AG08396 (cell line): ENCODE measurements at regions not wholly inside any gene's neighbourhood (a gene's known extent, or its start where the extent isn't known, plus 50 kb on each side); places are given as distances from the start of the nearest gene placed in this dataset.
"Not testable (repeated sequence)": the region's sequence is repeated elsewhere in the genome, so short reads cannot be mapped to it uniquely, and the experiment has no call there.

Experiments used
- DNase-seq: peaks from one replicate; pipeline ENCODE4 v3.0.0; 2012; ENCODE audit warnings: low spot score, mixed read lengths

DNA sequence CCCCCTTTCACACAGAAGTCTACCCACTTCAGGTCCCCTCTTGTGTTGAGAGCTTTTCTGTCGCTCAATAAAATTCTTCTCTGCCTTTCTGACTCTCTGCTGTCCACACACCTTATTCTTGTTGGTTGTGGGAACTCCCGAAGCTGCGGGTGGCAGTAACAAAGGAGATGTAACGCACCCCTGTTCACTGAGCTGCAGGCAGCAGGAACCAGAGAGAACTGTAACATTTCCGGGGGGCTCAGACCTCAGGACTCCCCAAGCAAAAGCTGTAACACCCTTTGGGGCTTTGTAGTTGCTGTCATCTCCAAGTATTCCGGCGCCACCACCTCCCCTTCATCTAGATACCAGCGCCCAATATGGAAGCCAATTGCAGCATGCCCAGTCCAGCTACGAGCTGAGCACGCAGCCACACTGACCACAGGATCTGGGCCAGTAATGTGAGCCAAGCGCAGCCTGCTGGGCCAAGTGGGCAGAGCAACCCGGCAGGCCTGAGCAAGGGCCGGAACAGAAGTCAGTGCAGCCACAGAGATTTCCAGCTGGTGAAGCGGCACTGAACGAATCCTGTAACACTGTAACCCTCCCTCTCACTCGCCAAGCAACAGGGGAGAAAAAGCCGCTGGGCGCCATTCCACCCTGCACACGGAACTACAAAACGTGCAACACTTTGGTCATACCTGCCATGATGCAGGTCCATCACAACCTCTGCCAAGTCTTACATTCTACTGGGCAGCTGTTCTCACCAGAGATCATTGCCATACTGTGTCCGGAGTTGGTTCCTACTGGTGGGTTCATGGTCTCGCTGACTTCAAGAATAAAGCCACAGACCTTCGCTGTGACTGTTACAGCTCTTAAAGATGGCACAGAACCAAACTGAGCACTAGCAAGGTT, 194.3 kb downstream of the SPATA31A6 start:
- DNase-seq = not testable (repeated sequence)

DNA sequence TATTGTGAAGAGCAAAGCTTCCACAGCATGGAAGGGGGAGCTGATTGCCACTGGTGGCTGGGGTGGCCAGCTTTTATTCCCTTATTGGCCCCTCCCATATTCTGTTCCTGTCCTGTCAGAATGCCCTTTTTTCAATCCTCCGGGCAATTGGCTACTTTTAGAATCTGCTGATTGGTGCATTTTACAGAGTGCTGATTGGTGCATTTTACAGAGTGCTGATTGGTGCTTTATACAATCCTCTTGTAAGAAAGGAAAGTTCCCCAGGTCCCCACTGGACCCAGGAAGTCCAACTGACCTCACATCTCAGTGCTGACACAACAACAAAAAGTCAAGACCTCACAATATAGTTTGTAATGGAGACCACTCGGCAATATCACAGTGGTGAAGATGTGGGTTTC, 195.0 kb downstream of the SPATA31A6 start:
- DNase-seq = no peak

DNA sequence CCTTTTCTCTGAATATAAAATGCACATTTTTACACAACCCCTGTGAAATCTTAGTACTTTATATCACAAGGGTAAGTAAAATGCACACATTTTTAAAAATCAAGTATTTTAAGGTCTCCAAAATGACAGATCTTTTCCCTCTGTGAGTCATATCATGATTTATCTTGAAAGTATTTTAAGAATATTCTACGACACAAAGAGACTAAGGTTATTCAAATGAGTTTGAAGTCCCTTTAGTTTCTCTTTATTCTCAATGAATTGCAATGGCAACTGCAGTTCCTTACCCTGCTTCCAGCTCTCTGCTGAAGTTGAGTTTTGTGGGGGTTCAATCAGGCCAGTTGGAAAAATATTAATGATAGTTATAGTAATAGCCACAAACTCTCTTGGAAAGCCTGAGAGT, 196.1 kb downstream of the SPATA31A6 start:
- DNase-seq = not testable (repeated sequence)

DNA sequence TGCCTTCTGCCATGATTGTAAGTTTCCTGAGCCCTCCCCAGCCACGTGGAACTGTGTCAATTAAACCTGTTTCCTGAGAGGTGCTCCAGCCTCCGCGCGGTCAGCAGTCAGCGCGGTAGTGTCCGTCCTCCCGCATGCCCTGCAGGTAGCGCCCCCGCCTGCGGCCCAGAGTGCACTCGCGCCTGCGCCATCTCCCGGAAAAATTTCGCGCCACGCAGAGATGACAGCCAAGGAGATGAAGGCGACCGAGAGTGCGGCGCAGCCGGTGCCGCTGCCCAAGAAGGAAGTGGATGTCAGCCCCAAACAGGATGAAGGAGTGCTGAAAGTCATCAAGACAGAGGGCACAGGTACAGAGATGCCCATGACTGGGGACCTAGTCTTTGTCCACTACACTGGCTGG, 201.1 kb downstream of the SPATA31A6 start:
- DNase-seq = not testable (repeated sequence)

DNA sequence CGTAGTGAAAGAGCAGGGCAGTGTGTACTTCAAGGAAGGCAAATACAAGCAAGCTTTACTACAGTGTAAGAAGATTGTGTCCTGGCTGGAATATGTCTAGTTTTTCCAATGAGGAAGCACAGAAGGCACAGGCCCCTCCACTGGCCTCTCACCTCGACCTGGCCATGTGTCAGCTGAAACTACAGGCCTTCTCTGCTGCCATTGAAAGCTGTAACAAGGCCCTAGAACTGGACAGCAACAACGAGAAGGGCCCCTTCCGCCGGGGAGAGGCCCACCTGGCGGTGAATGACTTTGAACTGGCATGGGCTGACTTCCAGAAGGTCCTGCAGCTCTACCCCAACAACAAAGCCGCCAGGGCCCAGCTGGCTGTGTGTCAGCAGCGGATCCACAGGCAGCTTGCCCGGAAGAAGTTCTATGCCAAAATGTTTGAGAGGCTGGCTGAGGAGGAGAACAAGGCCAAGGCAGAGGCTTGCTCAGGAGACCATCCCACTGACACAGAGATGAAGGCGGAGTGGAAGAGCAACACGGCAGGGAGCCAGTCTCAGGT, 202.2 kb downstream of the SPATA31A6 start:
- not testable (repeated sequence) for DNase-seq

DNA sequence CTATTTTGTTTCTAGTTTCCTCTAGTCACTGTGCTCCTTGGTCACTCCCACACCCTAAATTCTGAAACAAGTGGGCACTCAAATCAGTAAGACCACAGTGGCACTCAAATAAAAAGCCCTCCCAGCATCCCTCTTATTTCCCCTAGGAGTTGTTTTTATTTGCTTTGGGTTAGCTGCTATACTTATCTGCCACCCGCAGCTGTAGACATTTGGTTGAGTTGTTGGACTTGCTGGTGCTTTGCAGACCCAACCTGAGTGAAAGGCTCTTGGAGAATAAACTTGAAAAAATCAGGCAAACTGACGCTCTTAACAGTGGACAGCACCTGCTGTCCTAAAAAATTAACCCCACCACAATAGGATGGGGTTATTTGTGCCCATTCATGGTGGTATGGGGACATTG, 203.0 kb downstream of the SPATA31A6 start:
- peak; percentile 22 for DNase-seq

DNA sequence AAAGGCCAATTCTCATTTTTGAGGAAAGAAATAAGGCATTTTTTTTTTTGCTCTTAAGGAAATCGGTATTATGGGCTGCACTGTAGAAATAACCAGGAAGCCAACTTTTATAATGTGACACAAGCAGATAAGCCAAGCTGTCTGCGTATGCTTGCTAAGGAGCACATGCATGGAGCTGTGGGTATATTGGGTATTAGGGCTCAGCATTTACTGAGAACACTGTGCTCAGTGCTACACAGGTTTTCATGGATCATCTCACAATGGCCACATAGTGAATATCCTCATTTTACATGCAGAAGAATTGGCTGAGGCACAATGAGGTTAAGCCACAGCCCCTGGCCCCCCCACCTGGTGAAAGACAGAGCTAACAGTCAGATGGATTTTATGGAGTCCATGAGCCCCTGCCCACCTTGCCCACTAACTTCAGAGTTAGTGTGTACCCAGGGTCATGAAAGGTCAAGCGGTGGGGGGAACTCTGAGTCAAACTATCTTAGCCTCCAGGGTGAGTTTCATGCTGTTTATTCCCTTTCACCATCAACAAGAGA, 204.8 kb downstream of the SPATA31A6 start:
- peak; percentile 22 for DNase-seq

DNA sequence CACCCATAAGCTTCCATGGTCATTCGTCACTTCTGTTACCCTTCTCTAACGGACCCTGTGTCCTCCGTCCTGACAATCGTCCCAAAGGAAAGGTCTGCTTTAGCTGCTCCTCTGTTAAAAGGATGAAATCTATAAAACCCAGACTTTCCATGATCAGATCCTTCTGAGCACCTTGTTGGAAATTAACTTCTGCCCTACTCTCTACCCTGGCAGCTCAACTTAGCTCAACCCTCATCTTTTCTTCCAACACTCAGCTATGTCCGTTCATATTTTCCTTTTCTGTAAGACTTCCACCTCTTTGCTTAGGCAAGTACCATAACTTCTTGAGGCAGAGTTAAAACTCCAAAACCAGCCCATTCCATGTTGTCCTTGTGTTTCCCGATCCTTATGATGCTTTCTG, 205.4 kb downstream of the SPATA31A6 start:
- DNase-seq = peak; percentile 15

DNA sequence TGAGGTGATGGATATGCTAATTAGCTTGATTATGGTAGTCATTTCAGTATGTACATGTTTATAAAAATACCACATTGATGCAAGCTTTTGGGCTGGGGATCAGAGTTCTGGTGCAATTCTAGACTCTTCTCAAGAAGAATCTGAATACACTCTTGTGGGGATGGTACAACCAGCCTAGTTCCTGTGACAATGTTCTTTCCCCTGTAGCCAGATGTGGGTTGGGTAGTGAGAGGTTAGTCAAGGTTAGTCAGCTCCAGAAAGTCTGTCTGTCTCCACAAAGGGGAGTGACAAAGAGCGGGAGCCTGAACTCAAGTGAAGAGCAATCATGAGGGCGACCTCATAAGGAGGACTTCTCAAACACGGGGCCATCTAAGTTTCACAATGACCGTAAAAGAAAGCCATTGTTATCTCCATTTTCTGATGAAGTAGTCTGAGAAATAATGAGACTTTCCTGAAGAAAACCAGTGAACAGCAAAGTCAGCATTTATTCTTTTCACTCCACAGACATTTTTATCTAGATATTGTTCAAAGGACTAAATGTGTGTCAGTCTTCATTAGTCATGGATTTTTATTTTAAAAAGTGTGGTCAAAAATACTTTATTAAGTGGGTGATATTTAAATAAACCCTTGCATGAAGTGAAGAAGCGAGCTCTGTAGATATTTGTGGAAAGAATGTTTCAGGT, 209.5 kb downstream of the SPATA31A6 start:
- not testable (repeated sequence) for DNase-seq

DNA sequence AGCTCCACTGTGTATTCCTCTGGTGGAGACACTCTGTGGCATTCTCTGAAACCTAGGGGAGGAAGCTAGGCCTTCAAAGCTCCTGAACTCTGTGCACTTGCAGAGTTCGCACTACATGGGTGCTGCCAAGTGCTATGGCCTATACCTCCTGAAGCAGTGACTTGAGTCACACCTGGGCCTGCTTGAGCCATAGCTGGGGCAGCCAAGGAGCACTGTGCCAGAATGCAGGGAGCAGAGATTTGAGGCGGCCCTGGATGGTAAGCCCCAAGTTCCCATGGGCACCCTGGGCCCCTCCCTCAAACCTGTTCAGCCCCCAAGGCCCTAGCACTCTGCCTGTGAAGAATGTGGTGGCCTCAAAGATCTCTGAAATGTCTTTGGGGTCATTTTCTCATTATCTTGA, 212.9 kb downstream of the SPATA31A6 start:
- DNase-seq = no peak

DNA sequence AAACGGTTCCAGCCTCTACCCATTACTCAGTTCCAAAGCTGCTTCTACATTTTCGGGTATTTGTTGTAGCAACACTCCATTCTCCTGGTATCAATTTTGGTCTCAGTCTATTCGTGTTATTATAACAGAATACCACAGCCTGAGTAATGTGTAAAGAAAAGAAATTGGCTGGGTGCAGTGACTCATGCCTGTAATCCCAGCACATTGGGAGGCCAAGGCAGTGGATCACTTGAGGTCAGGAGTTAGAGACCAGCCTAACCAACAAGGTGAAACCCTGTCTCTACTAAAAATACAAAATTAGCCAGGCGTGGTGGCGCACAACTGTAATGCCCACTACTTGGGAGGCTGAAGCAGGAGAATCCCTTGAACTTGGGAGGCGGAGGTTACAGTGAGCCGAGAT, 213.9 kb downstream of the SPATA31A6 start:
- DNase-seq = not testable (repeated sequence)

DNA sequence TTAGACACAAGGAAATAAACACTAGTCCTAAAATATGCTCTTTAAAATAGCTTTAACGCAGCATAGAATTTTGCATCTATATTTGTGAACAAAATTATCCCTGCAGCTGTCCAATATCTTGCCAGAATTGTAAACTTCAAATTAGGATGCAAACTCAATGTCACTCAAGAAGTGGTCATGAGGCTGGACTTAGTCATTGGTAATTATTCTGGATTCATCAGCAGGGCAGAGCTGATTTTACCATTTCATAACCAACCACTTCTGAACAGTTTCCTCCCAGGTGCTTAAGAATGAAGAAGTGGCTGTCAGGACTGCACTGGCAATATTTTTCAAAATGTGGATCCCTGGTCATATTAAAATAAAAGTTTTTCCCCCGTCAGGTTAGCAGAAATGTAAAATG, 219.5 kb downstream of the SPATA31A6 start:
- not testable (repeated sequence) for DNase-seq

DNA sequence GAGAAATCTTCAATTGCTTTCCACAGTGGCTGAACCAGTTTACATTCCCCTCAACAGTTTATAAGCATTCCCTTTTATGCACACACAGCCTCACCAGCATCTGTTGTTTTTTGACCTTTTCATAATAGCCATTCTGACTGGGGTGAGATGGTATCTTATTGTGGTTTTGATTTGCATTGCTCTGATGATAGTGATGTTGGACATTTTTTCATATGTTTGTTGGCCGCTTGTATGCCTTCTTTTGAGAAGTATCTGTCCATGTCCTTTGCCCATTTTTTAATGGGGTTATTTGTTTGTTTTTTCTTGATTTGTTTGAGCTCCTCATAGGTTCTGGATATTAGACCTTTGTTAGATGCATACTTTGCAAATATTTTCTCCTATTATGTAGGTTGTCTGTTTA, 226.1 kb downstream of the SPATA31A6 start:
- DNase-seq = not testable (repeated sequence)

DNA sequence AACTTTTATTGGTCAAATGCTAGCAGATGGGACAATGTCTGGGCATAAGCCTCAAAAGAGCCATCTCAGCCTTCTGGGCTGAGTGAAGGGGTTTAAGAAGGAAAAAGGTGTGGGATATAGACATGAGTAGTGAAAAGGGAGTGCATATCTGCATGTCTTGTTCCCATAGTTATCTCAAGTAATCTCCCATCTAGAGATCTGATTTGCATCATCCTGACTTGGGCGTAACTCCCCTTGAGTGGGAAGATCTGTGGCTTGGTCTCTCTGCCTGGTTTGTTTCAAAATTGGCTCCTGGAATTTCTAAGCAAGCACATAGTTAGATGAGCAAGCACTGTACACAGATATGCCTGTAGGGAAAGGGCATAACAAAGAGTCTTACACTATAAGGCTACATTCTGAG, 228.9 kb downstream of the SPATA31A6 start:
- DNase-seq = not testable (repeated sequence)

DNA sequence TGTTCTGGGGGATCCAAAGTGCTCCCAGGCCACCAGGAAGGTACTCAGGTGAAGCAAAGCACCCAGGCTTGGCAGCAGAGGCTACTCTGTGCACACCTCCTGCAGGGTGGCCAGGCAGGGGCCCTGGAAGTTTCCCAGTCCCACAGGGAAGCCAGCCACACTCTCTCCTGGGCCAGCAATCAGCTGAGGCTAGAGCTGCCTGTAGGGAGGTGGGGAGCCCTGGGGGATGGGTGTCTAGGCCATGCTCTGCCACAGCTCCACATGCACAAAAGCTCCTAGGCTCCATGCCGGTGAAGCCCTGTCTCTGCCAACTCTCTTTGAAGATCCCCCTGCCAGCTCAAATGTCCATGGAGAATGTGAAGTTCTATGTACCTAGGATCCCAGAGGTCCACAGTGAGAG, 231.4 kb downstream of the SPATA31A6 start:
- not testable (repeated sequence) for DNase-seq

DNA sequence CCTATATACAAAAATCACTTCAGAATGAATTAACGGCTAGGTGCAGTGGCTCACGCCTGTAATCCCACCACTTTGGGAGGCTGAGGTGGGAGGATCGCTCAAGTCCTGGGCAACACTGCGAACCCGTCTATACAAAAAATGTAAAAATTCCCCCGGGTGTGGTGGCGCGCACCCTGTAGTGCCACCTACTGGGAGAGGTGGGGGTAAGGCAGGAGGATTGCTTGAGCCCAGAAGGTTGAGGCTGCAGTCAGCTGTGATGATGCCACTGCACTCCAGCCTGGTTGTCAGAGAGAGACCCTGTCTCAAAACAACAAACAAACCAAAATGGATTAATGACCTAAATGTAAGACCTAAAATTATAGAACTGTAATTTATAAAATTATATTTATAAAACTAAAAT, 236.2 kb downstream of the SPATA31A6 start:
- not testable (repeated sequence) for DNase-seq

DNA sequence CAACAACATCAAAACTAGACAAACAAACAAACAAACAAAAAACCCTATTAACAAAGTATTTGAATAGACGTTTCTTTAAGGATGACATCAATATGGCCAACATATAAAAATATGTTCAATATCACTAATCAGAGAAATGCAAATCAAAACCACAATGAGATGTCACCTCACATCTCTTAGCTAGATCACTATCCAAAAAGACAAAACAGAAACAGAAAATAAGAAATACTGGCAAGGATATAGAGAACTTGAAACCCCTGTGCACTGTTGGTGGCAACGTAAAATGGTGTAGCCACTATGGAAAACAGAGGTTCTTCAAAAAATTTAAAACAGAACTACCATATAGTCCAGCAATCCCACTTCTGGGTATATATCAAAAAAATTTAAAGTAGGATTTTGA, 236.9 kb downstream of the SPATA31A6 start:
- not testable (repeated sequence) for DNase-seq

DNA sequence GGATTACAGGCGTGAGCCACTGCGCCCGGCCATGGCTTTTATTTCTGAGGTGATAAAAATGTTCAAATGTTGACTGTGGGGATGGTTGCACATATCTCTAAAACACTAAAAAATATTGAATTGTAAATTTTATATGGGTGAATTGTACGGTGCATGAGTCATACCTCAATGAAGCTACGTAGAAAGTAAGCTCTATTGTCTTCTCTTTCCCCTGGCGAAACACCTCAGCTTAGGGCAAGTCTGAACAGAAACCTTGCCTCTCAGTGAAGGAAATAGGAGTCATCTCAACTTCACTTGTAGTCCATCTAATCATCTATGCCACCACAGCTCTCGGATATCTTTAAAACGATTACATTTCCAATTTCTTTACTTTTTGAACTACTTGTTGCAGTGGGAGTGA, 238.2 kb downstream of the SPATA31A6 start:
- not testable (repeated sequence) for DNase-seq

DNA sequence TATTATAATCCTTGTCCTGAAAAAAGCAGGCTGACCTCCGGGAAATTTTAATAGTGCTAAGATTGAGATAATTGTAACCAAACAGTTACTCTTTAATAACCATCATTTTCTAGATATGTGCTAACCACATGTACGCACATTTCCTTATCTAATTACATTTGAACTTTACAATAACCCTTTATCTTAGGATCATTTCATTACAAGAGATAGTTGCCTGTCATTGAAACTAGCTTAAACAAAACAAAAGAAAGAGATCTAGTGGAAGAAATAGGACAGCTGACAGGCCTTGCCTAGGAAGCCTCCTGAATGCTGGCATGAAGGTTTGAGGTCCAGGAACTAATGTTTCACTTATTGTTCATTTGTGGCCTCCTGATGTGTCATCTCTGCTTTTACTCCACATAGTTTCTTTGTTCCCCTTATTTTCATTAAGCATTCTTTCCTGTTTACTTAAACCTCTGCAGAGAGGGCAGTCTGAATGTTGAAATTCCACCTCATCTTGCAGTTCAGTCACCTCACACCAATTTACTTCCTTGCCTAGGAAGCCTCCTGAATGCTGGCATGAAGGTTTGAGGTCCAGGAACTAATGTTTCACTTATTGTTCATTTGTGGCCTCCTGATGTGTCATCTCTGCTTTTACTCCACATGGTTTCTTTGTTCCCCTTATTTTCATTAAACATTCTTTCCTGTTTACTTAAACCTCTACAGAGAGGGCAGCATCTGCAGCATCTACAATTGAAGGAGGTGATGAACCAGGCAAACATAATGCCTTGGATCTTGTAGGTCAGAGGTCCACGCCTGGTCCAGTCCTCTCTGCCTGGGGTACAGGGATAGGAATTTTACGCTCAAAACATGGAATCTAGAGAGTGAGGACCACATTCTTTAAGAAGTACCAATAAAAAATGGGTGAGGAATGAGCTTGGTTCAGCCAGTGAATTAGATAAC, 247.5 kb downstream of the SPATA31A6 start:
- DNase-seq = not testable (repeated sequence)

DNA sequence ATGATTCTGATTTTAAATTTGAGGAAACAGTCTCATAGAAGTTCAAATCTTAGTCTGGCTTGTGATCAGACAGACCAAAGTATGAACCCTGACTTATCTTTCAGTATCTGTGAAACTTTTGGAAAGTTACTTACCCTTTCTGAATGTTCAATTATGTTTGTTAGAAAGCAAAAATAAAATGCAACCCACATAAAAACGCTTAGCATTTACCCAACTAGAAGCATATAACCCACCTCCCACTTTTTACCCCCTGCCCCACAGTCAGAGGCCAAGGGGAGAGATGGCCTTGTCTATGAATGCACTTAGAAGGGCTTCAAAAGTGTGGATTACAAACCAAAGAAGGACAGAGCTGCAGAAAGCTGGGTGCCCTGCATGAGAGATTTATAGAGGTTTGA, 248.2 kb downstream of the SPATA31A6 start:
- not testable (repeated sequence) for DNase-seq
